Islet precursor cell (in vitro differentiated cells): ENCODE measurements at regions not wholly inside any gene's neighbourhood (a gene's known extent, or its start where the extent isn't known, plus 50 kb on each side); places are given as distances from the start of the nearest gene placed in this dataset.
A peak's percentile ranks its signal among the peaks of the same experiment; 100 is the strongest.
"Not testable (repeated sequence)": the region's sequence is repeated elsewhere in the genome, so short reads cannot be mapped to it uniquely, and the experiment has no call there.

Experiments
- DNase-seq: peaks from one replicate; pipeline ENCODE4 v3.0.0-alpha.2; 2018

GRCh38 chr2:160816916-160817499 lies 323.4 kb upstream of the RBMS1 start:
- DNase-seq = no peak

- no peak for DNase-seq
Measured at GRCh38 chr2:160820691-160821090, 327.1 kb upstream of the RBMS1 start.

DNA sequence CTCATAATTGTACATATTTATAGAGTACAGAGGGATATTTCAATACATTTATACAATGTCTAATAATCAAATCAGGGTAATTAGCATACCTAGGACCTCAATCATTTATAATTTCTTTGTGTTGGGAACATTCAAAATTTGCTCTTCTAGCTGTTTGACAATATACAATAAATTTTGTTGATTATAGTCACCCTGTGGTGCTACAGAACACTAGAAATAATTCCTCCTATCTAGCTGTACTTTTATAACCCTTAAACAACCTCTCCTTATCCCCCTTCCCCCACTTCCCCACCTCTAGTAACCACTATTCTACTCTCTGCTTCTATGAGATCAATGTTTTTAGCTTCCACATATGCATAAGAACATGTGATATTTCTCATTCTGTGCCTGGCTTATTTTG lies 328.4 kb upstream of the RBMS1 start:
- DNase-seq = no peak

DNA sequence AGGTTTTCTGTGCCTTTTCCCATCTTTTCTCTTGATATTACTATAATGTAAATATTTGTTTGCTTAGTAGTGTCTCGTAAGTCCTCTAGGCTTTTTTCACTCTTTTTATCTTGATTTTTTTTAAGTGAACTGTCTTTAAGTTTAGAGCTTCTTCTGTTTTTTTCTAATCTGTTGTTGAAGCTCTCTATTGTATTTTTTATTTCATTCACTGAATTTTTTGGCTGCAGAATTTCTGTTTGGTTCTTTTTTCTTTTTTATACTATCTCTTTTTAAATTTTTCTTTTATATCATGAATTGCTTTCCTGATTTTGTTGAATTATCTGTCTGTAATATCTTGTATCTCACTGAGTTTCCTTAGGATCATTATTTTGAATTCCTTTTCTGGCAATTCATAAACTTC lies 331.8 kb upstream of the RBMS1 start:
- no peak for DNase-seq

DNA sequence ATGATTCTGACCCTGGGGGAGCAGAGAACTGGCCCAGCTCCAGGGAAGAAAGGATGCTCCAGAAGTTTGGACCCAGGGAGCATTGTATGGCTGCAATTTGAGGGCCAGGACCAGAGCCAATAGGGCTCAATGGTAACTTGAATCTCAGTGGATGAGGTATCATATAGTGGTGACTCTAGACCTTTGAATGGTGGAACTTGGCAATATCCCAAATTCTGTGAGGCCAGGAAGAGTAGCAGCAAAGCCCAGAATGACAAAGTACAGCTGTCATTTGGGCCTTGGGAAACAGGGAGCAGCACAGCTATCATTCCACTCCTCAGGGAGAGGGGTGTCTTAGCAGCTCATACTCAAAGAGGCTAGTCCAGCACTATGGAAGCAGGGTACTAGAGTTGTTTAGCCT lies 332.9 kb upstream of the RBMS1 start:
- DNase-seq = no peak

- DNase-seq = no peak
Measured at GRCh38 chr2:160828076-160828475, 332.2 kb upstream of the TANK start.

DNA sequence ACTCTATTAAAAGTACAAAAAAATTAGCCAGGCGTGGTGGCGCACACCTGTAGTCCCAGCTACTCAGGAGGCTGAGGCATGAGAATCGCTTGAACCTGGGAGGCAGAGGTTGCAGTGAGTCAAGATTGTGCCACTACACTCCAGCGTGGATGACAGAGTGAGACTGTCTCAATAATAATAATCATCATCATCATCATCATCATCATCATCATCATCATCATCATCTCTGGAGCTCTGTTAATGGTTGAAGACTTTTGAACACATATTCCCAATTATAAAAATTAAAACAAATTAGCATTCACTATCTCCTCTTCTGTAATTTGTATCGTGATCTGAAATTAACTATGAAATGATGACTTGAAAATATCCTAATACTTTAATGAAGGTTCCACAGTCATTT lies 327.8 kb upstream of the TANK start:
- DNase-seq = not testable (repeated sequence)

DNA sequence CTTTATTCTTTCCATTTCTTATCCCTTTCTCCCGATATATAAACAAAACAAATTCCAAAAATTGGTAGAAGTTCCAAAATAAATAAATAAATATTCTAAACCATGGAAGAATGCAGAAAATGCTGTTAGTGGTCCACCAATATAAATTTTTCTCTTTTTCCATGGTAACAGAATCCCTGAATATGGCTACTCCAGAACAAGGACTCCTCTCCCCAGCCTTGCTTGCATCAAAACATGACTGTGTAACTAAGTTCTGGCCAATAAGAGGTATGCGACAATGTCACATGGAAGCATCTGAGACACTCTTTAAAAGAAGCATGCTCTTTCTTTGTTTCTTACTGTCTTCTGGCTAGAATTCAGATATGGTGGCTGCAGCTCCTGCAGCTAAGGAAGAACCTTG lies 325.1 kb upstream of the TANK start:
- no peak for DNase-seq

- DNase-seq = peak; percentile 77
Measured at GRCh38 chr2:160836755-160837154, 323.5 kb upstream of the TANK start.

DNA sequence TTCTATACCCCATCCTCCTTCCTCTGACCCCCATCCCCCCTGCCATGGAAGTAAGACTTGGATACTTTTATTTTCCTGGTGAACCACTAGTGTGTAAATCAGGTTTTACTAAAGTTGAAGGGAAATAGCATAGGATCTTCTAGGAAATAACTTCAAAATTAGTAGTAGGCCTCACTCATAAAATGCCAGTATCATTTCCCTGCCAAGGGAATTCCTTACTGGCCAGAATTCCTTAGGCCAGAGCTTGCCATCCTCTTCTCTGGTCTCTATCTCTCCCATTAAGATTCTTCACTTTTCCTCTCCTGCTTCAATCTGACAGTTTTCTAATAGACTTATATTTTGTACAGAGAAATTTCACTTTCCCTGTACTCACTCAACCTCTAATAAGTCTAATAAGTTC lies 322.8 kb upstream of the TANK start:
- no peak for DNase-seq

DNA sequence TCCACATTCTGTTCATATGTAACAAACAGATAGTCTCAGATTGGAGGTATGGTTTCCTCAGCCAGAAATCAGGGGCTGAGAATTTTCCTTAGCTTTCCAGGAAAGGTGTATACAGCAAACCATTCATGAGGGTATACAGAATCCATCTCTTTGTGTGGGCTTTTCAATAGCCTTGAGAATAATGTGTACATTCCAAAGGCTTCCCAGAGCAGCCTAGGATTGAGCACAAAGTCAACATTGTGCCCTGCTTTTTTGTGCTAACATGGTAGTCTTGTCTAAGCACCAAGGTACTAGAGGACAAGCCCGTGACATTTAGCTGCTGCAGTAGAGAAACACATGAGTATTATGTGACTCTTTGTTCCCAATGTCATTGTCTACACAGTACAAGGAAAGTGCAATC lies 322.1 kb upstream of the TANK start:
- no peak for DNase-seq

DNA sequence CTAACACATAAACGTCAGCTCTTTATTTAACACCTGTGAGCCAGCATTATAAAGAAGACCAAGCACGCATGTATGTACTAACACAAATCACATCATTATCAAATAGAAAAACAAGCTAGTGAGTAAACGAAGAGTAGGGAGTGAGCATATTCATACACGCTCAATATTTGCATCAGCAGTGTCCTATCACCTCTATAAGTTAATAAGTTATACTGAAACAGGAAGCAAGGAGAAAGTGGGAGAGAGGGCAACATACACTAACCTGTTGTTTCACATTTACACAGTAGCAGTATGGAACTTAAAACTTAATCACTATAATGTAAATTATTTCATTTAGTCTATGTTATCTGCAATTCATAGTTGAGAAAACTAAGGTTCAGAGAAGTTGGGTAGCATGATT lies 321.5 kb upstream of the TANK start:
- no peak for DNase-seq

- DNase-seq = peak; percentile 61
Measured at GRCh38 chr2:160842286-160842685, 317.9 kb upstream of the TANK start.

DNA sequence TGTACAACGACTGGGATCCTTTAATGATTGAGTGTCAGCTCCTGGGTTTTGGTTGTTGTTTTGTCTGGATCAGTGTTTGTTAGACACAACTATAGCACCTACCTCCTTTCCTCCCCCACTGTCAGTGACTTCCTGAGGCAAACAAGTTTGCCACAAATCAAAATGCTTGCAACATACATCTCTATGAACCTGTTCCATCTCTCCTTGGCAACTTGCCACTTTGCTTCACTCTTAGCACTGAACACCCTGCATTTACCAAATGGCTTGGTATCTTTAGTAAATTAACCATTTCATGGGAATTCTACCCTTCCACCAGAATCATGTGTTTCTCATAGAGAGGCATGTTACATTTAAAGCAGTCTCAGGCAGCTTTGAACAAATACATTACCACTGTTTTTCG lies 301.1 kb upstream of the TANK start:
- DNase-seq = no peak

DNA sequence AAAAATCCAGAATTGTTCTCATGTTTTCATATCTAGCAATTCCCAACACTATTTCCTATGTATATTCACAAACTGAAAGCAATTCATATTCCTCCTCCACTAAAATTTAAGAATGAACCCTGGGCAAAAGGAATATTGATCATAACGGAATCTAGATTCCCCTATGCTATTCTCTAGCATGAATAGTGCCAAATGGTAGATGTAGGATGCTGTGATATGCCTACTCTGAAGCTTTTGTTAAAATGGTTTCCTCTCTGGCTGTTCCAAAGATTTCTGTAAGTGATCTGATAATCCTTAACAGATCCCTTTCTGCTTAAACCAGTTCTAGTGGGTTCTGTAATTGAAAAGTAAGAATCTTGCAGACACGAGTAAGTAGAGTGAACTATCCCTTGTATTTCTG lies 298.0 kb upstream of the TANK start:
- no peak for DNase-seq

DNA sequence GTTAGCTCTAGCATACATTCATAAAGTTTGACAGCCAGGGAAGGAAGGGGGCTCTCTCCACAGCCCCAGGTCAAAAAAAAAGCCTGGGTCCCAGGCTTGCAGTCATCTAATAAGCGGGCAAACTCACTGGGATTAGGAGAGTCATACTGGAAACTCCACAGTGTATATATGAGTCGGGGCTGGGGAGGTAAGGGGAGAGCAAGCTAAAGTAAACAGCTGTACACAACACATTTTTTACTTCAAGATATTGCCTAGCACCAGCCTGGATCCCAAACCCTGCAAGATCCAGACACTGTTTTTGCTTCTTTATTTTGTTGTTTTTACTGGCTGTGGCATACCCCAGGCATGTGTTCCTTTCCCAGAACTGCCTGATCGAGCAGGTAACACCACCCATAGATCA lies 291.3 kb upstream of the TANK start:
- DNase-seq = no peak

DNA sequence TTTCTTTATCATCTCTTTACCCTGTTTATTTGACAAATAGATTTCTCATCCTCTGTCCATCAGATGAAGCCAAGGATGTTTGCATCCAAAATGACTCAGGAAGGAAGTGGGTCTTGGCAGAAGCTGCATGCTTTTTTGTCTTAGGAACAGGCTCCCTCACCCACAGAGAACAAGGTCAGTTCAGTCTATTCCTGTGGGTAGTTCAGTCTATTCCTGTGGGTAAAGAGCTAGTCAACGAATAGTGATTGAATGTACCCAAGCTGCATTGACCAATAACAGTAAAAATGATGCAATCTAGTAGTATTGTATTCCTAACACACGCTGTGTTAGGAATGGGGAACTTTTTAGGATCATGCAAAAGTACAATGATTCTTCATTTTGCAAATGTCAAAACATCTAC lies 290.8 kb upstream of the TANK start:
- no peak for DNase-seq

GRCh38 chr2:160870729-160871465 lies 289.3 kb upstream of the TANK start:
- no peak for DNase-seq

DNA sequence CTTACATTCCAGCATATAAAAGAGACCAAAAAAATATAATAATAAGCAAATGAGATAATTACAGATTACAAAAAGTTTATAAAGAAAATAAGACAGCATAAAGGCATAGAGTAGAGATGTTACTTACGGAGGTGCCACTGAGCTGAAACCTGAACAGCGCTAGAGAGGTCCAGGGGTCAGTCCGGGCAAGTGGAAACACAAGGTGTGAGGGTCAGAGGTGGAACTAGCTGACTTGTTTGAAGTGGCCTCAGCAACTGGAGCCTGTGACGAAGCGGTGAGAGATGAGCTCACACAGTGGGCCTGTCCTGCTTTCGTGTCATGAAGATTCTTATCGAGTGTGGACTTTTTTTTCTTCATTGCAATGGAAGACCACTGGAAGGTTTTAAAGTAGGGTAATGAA lies 288.3 kb upstream of the TANK start:
- DNase-seq = no peak

DNA sequence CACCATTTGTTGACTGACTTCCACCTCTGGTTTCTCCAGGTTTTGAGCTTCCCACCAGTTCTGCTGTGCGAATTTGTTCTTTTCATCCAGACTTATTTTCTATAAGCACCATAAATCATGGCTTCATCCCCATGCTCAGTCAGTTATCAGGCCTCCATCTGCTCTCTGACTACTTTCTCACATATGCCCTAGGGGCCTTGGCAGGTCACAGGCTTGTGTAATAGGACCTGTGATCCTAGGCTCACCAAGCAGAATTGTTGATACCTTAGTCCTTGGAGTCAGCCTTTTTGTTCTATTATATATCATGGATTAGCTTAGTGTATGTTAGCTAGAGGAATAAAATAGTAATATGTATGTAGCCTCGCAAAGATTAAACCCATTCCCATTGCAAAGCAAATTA lies 284.2 kb upstream of the TANK start:
- peak; percentile 66 for DNase-seq

DNA sequence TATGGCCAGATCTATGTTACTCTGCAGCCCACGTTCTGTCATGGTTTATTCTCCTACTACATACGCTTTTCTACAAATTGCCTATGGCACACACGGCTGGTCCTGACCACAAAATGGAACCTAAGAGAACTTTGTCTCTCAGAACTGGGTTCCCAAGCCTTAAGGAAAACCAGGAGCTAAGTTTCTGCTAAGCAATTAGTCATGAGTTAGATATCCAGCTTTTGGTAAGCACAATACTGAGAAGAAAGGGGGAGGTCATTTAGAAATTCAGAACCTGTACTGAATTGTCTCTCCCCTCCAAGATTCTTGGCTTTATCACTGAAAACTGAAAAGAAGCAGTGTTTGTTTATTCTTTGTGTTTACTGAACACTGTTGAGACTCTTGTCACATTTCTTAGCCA lies 283.5 kb upstream of the TANK start:
- no peak for DNase-seq

DNA sequence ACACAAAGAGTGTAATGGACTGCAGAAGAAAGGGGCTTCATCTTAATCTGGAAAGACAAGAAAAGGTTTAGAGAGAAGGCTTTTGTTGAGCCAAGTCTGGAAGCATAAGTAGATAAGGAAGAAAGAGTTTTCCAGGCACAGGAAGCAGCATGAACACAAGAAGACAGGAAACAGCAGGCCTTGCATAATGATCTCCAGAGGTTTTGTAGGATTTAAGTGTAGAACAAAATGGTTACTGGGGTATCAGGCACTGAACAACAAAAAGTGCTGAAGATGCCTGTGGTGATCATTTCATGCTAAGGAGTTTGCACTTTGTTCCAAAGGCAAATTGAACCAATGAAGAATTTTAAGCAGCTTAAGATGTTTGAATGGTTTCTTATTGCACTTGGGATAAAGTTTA lies 281.6 kb upstream of the TANK start:
- DNase-seq = no peak

- DNase-seq = no peak
Measured at GRCh38 chr2:160882906-160883305, 277.3 kb upstream of the TANK start.

DNA sequence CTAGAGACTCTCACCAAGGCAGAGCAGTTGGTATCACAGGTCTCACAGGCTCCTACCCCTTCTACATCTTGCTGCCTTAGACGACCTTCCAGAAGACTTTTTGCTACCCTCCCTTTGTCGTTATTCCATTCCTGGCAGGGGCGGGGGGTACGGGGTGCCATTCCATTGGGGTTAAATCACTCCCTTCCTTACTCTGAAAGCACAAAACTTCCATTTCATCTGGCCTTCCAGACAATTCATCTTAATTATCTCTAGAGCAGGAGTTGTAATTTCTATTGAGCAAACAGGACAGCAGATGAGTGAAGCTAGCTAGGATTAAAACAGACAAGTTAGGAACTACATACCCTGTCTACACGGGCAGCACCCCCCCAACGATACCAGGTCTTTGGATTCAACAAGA lies 276.2 kb upstream of the TANK start:
- no peak for DNase-seq
